ENCODE measurements at regions not wholly inside any gene's neighbourhood (a gene's known extent, or its start where the extent isn't known, plus 50 kb on each side); places are given as distances from the start of the nearest gene placed in this dataset.
"Not testable (repeated sequence)": the region's sequence is repeated elsewhere in the genome, so short reads cannot be mapped to it uniquely, and the experiment has no call there.

DNA sequence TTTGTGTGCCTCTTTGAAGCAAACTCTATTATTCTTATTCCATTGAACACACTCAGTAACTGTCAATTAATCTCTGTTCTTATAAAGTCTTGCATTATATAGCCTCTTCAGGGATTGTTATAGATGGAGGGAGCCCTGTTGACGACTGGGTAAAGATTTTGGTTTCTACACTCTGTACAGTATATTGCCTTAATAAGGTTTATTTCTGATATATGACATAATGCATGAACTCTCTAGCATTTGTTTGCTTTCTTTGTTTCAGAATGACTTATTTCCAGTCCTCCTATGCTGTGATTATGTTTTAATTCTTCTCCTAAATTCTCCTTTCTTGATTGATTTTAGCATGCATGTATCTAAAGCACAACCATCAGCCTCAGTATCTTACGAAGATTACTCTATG lies 494.9 kb downstream of the DIPK2A start:
- no peak for DNase-seq

DNA sequence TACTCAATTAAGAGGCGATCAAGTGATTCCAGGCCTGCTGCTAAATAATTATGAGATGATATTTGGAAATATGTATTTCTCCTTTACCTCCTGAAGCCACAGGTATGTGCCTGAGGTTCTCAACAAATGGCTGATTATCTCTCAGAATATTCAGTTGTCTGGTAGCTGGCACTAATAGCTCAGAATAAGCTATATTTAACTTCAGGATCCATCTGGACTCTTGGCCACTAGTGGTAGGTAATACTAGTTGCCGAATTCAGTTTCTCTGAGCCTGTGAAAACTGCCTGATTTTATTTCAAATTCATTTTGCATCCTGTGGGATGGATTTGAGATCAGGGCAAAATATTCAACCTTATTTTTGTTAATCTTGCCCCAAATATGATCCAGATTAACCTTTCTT lies 499.0 kb downstream of the DIPK2A start:
- DNase-seq, result no peak

DNA sequence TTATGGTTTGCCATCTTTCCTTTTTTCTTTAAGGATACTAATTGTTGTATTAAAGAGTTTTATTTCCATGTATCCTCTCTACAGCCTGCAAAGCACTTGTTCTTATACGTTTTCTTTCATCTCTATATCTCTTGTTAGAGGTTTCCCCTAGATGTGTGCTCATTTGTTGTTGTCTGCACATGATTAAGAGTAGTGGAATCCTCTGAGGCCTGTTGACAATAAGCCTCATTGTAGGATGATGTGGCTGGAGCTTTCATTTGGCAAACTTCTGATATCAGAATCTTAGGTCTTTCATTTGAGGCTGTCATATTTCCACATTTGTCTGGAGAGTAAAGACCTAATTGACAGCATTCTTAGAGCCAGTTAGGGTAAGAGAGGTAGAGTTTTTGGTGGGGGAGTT lies 506.0 kb downstream of the DIPK2A start:
- no peak for DNase-seq

DNA sequence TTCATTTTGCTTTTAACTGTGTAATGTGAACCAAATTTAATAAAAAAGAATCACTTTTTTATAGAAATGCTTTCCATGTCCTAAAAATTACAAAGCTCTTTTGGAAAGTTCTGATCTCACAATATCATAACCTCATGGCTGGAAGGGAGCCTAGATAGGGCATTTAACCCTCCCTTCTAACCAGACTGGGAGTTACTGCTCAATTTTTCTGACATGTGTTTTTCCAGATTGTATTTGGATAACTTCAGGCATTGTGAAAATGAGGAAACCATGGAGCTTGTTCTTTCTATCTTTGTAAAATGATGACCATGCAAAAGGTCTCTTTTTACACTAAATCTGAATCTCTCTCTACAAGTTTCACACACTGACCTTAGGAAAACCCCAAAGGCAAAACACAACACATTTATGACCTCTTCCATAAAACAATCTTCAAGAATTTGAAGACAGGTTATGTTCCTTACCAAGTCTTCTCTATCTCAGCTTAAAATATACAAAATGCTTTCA lies 508.8 kb downstream of the DIPK2A start:
- DNase-seq, result no peak

DNA sequence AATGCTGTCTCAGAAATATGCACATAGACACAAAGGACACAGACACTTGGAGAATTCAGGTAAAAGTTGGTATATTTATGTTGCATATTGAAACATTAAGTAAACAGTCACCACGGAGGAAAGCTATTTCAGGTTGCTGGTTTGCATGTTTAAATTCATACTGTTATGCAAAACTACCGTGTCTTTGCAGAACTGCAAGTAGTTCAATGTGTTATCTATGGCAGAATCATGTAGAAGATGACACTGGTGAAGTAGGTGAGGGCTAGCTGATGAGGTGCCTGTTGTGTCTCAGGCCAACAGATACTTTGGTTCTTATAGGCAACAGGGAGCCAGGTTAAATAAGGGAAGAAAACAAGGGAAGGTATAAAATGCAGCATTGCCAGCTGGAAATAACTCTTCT lies 511.3 kb downstream of the DIPK2A start:
- DNase-seq, result no peak

DNA sequence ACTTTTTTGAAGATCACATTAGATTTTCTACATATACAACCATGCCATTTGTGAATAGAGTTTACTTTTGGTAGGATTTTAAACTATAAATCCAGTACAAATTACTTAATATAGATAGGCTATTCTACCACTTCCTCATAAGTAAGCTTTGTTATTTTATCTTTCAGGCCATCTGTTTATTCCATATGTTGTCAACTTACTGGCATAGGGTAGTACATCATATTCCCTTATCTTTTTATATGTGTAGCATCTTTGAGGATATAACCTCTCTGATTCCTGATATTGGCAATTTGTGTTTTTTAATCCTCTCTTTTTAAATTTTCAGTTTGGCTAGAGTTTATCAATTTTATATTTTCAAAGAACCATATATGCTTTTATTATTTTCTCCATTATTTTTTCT lies 515.4 kb downstream of the DIPK2A start:
- DNase-seq, result no peak

DNA sequence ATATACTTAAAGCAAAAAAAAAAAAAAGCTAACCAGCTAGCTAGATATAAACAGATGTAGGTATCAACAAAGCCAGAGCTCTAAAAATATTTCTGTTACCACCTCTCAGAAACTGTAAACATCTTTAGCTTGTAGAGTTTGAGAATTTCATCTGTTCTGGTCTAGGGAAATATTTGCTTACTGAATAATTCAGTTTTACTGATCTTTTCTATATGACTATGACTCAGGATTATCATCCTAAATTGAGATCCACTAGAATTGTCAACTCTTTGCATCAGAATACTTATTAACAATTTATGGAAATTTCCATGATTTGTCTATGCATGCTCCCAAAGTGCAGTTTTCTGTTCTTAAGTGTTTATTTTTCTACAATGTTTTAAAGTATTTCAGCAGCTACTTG lies 517.3 kb downstream of the DIPK2A start:
- DNase-seq, result no peak

DNA sequence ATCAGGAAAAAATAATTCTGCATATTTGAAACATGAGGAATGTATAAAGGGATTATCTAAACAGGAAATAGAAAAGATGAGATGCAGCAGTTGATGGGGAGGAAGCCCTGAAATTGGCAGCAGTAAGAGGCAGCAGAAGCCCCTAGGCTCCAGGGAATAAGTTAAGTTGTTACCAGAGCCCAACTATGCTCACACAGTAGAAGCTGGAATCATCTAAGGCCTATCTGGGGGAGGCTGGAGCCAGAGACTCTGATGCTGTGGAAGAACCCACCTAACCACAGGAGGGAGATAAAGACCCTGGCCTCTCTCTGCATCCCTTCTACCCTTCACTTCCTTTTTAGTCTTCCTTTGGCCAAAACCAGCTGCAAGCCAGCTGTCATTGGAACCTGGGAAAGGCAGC lies 519.7 kb downstream of the DIPK2A start:
- DNase-seq, result no peak

DNA sequence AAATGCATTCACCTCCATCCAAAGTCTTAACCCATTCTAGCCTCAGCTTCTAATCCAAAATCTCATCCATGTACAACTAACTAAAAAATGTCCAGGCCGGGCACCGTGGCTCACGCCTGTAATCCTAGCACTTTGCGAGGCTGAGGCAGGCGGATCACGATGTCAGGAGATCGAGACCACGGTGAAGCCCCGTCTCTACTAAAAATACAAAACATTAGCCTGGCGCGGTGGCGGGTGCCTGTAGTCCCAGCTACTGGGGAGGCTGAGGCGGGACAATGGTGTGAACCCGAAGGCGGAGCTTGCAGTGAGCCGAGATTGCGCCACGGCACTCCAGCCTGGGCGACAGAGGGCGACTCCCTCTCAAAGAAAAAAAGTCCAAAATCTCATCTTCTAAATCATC lies 523.0 kb downstream of the DIPK2A start:
- DNase-seq, result not testable (repeated sequence)

DNA sequence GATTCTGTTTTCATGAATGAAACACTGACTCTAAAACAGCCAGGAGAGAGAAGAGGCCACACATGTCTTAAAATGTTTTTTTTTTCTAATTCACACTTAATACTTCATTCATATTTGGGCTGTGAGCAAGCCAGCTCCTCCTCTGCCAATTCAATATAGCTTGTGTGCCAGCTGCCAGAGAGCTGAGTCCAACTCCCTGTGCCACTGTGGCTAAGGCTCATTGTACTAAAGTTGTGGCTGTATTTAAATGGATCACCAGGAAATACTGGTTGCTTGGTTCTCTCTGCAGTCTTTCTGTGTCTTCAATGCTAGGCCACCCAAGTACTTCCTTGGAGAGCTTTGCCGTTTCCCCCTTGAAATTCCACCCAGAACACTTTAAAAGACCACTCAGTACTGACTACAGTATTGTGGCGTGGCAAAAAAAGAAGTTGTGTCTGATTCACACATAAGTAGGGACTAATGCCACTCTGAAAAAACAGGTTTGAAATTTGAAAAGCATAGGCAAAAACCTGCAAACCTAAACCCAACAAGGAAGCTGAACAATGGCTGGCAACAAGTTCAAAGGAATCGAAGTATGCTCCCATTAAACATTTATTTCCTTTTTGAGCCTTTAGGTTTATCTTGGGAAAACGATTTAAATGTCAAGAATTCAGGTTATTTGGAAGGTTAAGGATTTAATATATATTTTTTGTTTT lies 524.7 kb downstream of the DIPK2A start:
- DNase-seq, result no peak

DNA sequence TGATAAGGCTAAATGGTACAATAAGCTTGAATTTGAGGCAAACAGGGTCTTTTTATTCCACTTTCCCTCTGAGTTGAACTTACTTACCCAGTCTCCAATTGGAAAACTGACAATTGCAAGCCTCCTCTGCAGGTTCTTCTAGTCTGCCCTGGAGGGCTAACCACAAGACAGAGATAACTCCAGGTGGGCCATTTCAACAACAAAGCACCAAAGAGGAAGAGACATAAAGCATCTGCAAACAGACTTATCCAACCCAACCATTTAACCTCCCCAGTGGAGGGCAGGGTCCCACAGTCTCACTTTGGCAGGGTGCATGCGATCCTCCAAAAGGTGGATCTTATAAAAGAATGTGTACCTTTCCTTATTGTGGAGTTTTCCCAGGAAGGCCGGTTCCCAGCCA lies 525.8 kb downstream of the DIPK2A start:
- DNase-seq, result peak; percentile 29

DNA sequence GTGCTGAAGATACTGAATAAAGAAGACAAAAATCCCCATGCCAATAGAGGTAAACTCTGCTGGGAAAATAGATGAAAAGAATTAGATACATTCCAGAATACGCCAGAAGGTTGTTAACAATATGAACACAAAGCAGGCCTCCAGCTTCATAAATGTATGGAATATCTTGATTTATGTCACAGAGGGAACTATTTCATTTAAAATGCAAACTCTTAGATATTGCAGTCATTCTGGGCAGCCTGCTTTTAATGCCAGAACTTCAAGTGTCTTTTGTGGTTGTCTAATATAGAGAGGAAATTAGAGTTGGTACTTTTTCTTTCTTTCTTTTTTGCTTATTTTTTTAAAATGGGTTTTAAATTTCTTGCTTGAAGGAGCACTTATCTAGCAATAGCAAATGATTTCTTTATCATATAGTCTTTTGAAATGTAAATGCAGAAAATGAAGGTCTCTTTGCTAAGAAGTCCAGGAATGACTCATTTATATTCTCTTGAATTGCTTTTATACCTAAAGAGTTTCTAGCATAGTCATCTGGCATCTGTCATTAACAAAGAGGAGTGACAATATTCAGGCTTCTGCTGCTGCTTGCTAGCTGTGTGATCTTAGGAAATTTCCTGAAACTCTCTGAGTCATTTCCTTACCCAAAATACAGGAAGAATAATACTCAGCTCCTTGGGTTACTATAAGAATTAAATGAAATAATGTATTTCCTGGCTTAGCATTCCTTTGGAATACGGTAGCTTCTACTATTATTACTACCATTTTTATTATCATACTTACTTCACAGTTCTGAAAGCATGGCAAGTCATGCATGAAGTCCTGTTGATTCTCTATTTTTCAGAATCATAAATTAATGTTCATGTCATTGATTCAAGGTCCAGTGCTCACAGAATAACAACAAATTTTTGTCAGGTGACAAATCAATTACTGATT lies 527.6 kb downstream of the DIPK2A start:
- no peak for DNase-seq

DNA sequence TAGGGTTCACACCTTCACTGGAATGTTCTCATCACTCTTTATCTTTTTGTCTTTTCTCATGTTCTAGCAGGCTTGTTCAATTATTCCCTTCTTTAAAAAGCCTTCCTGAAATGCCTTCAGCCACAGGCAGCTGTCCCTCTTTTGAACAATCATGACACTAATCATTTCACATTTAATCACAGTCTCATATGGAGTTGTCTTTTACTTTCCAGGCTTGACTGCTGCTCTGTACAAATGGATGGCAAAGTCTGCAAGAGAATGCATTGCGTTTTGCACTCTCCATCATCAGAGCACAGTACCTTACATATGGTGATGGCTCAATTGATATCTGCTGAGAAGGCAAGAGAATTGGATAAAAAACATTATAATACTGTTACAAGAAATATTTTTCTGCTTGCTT lies 529.8 kb downstream of the DIPK2A start:
- DNase-seq, result no peak

DNA sequence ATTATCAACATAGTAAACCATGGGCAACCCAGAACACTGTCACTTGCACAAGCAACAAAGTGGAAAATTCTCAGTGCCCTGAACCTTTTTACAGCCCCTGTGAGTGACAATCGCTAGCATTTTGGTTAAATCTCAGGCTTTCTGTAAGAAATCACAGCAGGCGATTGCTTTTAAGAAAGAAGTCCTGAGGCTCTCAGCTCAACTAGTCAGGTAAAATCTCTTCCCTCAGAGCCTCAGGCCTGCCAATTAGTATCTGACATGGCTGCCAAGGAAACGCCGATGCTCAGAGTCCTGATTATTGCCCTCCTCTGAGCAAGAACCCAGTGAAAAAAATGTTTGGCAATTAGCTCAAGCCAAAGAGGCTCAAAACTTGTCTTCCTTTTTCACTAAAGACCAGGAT lies 530.8 kb downstream of the DIPK2A start:
- no peak for DNase-seq

DNA sequence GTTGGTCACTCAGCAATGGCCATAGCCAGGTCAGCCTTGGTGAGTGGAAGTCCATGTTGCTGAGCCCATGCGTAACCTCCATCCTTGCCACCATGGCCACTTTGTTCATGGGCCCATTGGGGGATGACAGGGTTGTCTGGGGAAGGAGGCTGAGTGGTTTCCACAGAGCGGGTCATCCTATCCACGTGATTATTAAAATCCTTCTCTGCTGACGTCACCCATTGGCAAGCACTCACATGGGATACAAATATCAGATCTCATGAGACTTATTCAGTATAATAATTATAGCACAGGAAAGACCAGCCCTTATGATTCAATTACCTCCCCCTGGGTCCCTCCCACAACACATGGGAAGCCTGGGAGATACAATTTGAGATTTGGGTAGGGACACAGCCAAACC lies 534.8 kb downstream of the DIPK2A start:
- not testable (repeated sequence) for DNase-seq

DNA sequence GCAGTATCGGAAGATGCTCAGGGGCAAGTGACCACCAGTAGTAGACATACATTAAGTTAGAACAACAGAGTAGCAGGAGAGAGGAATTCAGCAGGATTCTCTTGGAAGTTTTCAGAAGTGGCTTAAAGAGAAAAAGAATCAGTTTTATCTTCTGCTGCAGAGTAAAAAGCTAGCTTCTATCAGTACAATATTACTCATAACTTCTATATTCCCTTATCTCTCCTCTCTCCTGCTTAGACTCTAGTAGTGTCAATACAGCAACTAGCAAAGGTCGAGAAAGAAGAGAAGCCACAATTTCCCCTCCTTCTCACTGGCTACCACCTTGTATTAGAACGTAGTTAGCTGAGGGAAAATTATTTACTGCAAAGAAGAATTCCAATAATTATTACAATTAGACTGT lies 539.7 kb downstream of the DIPK2A start:
- DNase-seq, result no peak

DNA sequence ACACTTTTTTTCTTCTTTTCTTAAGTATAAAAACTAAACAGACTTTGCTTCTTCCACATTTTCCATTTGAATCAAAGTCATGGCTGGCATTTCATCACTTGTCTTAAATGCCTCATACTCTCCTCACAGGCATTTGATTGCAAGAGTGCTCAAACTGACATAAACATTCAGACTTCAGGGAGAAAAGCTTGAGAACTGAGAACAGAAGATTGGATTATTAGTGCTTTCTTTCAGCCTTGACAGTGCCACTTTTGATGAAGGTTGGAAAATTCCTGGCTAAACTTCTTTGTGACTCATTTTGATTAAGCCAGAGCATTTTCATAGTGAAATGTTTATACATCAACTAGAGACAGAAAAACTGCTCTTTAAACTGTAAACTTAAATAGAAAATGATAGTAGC lies 544.4 kb downstream of the DIPK2A start:
- DNase-seq, result no peak

DNA sequence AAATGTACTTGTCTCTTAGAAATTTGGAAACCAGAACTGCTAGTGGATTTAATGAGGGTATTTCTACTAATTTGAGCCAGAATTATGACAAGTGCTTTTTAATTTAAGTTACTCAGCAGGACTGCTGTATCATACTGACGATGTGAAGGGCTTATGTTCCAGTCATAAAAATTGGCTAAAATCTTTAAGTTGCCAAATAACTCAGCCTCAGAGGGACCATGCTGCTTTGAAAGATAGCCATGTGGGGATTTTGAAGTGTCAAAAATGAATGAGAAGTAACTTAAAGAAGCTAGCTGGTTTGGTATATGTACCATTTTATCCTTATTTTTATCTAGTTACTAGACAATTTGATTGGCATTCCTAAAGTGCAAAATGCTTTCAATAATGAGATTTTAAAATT lies 545.0 kb downstream of the DIPK2A start:
- no peak for DNase-seq

DNA sequence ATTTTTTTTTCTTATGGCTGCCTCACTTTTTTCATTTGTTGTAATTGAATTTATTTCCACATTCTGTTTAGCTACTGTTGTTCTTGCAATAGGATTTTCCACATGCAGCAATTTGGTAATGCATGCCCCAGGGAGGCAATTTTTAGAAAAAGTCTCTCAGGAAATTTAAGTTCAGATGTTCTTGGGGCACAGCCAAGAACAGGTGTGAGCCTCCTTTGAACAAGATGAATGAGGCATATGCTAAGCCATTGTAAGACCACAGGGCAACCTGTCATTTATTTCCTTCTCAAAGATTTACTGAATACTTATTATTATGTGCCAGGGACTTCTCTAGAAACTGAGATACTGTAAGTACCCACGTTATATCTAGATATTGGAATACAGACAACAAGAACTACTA lies 549.5 kb downstream of the DIPK2A start:
- DNase-seq, result no peak

DNA sequence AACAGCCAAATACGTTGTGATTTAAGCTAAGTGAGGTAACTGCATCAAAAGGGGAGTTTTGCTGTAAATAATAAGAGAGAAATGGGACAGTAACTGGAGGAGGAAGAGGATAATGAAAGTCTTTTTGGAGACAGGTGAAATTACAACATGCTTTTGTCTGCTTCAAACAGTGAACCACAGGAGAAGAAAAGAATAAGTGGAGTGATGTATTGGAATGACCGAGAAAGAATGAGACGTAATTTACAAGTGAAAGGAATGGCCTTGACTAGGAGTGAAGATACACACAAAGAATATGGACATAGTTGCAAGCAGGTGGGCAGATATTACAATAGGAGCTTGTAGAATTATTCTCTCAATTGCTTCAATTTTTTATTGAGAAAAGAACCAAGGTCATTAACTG lies 550.8 kb downstream of the DIPK2A start:
- DNase-seq, result peak; percentile 59

DNA sequence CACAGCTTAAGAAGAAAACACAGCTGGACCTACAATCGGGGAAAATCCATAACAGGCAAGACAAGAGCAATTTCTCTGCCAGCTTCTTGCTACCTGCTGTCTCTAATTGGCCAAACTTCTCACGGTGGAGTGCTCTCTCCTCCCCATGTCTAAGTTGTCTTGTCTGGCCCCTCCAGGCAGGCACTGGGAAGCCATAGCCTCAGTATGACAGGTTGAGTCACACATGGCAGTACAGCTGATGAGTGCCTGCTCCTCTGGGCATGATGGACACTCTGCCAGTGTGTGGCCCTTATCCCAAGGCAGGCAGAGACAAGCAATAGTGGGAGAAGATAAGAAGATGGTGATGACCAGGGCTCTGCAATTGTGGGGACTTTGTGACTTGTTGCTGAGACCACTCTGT lies 551.8 kb downstream of the DIPK2A start:
- DNase-seq, result no peak

DNA sequence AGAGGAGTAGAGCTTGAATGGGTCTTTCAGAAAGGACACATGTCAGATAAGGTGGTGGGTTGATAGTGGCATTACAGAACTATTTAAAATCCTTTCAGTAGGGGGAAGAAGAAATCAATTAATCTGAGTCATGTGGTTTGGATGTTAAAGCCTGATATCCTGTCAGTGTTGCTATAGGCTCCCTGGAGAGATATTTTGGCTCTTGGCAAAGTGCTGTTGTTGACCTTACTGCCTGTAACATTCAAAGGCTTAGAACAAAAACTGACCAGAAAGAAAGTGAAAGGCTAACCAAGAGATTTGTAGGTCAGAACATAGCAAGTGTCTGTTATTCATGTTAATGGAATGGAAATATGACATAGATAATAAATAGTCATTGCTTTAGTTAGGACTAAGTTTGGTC lies 552.9 kb downstream of the DIPK2A start:
- no peak for DNase-seq

DNA sequence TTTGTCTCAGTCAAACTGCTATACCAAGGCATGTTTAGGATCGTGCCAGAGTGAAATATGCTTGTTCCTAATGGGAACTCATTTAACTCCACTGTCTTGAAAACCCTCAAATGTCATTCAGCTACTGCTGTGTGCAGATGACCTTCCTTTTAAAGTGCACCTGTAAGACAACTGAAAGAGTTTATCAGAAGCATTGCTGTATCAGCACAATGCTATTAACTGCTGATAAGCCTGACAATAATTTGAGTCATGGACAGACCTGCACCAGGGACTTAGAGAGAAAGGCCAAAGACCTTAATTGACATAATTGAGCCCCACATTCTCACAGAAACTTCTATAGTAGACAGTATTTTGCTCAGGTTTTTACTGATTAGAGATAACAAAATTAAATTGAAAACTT lies 557.9 kb downstream of the DIPK2A start:
- DNase-seq, result peak; percentile 30

DNA sequence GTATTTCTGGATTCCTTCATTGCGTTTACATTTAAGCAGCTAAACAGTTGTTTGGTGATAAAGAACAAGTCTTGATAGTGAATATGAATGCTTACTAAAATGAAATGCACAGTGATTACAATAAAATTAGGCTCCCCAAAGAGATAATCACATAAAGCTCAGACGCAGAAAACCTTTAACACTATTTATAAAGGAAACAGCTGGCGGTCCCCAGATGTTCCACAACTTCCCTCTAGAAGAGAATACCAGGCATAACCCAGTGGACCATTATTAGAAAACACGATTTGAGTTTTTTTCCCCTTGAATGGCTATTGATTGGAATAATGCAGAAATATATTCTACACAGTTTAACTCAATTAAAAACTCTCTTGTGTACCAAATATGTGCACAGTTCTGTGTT lies 573.2 kb downstream of the DIPK2A start:
- DNase-seq, result peak; percentile 32
